Adrenal gland (tissue), 5 donors: ENCODE measurements at regions not wholly inside any gene's neighbourhood (a gene's known extent, or its start where the extent isn't known, plus 50 kb on each side); places are given as distances from the start of the nearest gene placed in this dataset.

ENCODE experiments used
- POLR2A ChIP-seq, 2 donors: fragments of 450-650 bp; IDR thresholded peaks; one replicate each; pipeline ENCODE4 v1.6.1; 2017; ENCODE audit warnings: antibody characterized with exemption in 2 of 2, mild to moderate bottlenecking in 2 of 2, moderate library complexity in 1 of 2
- TF ChIP-seq, protein P1 (sequence below), 6 experiments: fragments of 450-650 bp in 4 of 6; fragments of 200-600 bp in 2 of 6; sonication (generic) in 1 of 6; IDR thresholded peaks; 1 replicate in 5 of 6; 2 replicates in 1 of 6; pipeline versions ENCODE4 v1.5.1 to v1.8.0; 2016 to 2021; ENCODE audit warnings: antibody characterized with exemption in 6 of 6, mild to moderate bottlenecking in 2 of 6, moderate library complexity in 1 of 6
- donor health status: DM: no; HTN: no; CAD: no.

DNA sequence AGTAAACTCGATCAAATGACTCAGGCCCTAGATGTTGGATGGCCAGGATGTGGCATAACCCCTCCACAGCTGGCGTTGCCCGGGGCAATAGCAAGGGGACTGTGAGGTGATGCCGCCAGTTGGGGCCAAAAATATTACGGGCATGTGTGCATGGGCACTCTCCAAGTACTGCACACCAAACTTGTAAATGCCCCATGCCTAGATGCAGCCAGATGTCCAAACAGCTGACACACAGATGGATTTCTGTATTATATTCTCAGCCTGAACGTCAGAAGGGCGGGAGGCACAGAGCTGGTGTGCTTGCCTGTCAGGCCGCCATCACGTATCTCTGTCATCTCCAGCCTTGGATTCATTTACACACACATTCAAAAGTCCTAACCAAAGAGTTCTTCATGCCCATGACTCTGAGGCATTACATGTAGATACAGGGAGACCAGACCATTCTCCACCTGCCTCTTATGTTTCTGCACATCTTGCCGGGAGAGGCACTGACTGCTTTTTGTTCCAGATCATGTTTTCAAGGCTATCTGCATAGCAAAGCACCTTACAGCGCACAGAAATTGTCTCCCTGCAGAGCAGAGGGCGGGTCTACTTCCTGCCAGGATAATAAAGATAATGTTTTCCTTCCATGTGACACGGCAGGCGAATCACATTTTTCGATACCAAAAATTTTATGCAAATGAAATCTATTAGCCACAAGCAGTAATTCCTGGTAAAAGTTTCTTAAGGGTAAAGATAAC lies 200.9 kb upstream of the ADAMTS16 start:
- TF ChIP-seq POLR2A (IDR thresholded peaks at IDR 0.05) = no peak
- TF ChIP-seq, protein P1, sequence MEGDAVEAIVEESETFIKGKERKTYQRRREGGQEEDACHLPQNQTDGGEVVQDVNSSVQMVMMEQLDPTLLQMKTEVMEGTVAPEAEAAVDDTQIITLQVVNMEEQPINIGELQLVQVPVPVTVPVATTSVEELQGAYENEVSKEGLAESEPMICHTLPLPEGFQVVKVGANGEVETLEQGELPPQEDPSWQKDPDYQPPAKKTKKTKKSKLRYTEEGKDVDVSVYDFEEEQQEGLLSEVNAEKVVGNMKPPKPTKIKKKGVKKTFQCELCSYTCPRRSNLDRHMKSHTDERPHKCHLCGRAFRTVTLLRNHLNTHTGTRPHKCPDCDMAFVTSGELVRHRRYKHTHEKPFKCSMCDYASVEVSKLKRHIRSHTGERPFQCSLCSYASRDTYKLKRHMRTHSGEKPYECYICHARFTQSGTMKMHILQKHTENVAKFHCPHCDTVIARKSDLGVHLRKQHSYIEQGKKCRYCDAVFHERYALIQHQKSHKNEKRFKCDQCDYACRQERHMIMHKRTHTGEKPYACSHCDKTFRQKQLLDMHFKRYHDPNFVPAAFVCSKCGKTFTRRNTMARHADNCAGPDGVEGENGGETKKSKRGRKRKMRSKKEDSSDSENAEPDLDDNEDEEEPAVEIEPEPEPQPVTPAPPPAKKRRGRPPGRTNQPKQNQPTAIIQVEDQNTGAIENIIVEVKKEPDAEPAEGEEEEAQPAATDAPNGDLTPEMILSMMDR (IDR thresholded peaks at IDR 0.05) = no peak
